ENCODE measurements at regions not wholly inside any gene's neighbourhood (a gene's known extent, or its start where the extent isn't known, plus 50 kb on each side); places are given as distances from the start of the nearest gene placed in this dataset.
A peak's percentile ranks its signal among the peaks of the same experiment; 100 is the strongest.

DNA sequence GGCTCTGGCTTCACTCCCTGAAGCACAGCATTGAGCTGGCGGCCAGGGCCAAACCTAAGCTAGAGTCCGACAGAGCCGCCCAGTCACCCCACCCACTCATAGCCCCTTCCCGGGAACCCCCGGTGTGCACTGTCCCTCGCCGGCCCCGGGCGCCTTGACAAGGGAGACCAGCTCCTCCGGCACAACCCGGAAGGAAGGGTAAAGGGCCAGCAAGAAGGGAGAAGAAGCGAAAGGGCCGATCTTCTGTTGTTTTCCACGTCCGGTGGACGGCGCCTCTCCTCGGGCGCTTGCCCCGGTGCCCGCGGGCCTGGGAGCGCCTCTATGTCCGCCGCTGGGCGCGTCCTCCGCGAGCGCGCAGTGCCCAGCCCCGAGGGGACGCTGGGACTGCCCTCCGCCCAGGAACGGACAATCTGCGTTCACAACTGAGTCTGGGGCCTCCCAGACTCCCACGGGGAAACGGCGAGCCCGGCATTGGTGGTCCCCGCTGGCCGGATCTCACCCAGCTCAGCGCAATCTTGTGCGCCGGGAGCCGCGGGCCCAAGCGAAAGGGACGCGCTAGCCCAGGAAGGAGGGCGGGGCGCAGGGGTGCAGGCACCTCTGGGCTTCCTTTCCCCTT lies 172.5 kb upstream of the MIR17HG start:
- DNase-seq: no peak

DNA sequence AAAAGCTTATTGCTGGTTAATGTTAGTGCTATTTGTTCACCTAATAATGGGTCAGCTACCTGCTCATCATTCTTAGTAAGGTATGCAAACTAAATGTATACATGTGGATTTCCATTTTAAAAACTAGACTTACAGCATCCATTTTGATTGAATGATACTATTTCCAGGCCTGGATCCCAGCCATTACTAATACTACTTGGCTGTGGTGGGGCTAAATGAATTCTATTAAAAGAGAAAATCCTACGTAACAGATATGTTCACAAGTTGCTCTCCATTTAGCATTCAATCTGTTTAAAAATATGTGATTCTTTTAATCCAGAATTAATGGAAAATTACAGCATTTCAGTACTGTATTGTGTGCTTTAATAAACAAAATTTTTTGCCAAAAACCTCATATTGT lies 169.4 kb upstream of the MIR17HG start:
- DNase-seq: no peak

DNA sequence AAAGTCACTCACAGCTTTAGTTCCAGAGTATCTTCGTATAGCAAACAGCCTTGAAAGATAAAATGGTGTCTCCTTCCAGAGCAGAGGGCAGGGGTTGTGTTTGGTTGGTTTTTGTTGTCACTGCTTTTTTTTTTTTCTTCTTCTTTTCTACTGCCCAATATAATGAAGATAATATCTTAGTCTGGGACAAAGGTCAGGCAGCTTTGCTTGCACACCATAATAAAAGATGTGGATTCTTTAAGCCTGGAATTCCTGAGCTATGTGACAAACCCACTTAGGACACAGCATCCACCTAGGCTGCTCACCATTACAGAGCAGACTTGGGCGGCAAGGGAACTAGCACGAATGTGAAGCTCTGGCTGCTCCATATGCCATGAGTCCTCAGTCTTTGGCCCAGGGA lies 165.6 kb upstream of the MIR17HG start:
- no peak for DNase-seq

DNA sequence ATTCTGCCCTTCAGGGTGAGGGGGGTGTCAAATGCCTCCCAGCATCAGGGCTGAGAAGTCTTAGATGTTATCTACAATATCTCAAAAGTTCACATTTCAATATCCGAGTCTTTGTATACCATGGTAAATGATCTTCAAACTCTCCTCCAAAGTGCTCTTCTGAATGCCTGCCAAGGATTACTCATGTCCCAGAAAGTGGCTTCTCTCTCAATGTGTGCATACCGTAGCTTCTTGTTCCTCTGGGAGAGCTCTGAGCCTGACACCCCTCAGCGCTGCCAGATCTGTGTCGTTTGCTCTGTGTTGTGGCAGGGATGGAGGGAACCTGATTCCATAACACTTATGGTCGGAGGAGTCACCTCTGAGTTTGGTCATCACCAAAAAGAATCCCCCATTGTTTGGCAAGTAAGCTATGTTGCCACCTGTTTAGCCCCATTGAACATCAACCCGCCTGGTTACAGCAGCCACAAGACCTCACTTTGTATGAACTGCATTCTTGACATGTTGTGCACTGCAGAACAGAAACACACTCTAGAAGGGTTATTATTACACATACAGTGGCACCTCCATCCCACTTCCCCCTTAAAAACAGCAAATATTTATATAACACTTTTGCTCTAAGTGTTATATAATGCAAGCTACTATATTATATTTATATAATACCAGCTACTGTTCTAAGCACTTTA lies 163.1 kb upstream of the MIR17HG start:
- peak in 1 of 2 experiments; percentile 2 for DNase-seq

DNA sequence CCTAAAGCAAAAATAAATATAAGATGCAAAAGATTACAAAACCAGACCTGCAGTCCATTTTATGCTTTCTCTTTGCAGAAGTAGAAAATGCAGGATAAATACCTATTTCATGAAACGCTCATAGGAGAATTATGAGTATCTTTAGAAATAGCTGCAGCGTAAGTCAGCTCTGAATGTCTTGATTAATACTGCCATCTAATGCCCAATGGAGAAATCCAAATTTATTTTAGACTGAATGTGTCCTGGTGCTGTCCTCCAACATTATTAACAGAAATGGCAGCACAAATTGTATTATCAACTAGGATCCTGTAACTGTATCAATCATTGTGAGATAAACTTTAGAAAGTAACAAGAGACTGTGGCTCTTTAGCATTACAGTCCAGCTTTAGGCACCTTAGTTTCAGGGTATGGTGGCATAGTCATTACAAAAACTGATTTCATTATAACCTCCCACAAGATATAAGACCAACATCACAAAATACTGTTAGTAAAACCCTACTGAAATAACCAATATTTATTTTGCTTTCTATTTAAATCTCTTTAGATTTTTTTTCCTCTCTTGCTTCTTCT lies 162.1 kb upstream of the MIR17HG start:
- DNase-seq: peak in 1 of 2 experiments; percentile 5

DNA sequence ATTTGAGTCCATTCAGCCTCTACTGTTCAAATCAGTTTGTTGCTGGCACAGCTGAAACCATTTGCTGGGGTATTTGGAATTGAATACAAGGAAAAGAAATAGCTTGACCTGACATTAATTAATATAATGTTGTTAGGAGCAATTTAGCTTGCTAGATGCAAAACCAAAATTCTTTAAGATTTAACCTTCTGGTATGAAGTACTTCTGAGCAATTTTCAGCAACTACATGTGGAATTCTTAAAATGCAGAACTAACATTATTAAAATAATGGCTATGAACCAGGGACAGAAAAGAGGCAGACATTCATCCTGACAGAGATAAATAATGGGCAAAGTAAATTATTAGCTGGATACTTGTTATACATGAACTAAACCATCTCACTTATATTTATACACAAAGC lies 160.0 kb upstream of the MIR17HG start:
- no peak for DNase-seq

DNA sequence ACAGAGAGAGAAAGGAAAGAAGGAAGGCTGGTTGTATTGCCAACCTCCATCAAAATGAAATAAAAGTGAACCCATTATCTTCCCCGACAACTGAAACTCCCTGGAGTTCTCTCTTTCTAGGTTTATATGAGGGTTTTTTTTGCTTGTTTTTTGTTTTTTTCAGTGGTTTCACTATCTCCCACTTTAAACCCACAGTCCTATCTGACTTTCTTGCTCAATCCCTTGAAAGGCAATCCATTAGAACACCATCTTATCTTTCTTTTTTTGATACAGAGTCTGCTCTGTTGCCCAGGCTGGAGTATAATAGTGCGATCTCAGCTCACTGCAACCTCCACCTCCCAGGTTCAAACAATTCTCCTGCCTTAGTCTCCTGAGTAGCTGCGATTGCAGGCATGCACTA lies 158.0 kb upstream of the MIR17HG start:
- no peak for DNase-seq

DNA sequence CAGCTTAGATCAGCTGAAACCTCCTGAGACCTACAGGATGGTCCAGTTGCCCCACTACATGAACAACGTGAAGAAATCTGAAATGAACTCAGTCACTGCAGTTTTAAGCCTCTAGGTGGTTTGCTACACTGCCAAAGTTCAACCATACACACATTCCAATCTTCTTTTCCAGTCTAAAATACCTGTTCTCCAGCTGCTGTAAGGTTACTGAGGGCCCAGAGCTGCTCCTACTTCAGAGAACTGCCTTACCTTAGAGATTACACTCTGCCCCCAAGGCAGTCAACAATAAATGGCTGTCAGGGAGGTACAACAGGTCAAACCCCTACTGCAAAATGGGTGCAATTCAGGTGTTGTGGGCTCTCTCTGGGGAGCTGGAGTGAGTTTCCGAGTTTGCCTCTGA lies 154.1 kb upstream of the MIR17HG start:
- DNase-seq: no peak

DNA sequence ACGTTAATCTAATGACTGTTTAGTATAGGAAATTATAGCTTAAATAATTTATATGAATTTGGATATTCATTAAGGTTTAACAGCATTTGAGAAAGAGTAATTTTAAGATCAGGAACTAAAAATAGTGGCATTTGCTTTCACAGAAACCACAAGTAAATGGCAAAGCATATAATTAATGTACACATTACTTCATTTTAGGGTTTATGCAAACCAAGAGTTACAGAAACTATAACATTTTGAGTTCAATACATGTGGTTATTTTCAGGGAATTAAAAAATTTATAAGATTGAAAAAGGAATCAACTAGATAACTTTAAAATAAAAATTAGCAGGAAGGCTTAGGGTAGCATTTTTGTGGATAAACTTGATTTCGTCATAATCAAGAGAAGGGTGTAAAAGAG lies 151.7 kb upstream of the MIR17HG start:
- DNase-seq: no peak

DNA sequence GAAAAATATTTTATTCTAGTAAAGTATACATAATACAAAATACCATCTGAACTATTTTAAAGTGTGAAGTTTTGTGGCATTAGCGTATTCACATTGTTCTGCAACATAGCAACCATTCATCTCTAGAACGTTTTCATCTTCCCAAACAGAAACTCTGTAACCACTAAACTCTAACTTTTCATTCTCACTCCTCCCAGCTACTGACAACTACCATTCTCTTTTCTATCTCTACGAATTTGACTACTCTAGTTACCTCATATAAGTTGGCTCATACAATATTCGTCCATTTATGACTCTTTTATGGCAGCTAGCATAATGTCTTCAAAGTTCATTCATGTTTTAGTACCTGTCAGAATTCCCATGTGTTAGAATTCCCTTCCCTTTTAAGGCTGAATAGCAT lies 150.5 kb upstream of the MIR17HG start:
- no peak for DNase-seq

DNA sequence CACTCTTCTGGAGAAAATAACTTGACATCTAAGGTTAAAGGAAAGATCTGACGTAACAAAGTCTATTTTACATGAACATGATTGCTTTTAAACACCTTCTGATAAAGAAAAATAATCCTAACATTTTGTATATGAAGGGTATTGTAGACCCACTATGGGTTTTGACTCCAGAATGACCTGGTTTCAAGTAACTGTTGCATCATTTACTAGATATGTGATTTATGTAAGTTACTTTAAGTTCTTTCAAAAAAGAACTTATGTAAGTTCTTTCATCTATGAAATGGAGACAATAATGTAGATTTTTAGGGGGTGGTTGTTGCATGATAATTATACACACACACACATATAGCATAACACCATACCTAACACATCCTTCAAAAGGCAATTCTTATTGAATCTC lies 147.6 kb upstream of the MIR17HG start:
- DNase-seq: no peak

DNA sequence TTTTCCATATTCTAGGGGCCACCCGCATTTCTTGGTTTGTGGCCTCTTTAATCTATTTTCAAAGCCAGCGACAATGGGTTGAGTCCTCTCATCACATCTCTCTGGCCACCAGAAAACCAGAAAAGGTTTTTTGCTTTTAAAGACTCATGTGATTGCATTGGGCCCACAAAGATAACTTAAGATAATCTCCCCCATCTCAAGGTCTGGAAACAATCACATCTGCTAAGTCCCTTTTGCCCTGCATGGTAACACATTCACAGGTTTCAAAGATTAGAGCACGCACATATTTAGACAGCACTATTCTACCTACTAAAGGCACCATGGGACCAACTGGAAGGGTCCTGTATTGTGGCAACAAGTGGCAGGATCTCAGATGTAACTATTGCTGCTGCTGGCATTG lies 147.0 kb upstream of the MIR17HG start:
- no peak for DNase-seq

DNA sequence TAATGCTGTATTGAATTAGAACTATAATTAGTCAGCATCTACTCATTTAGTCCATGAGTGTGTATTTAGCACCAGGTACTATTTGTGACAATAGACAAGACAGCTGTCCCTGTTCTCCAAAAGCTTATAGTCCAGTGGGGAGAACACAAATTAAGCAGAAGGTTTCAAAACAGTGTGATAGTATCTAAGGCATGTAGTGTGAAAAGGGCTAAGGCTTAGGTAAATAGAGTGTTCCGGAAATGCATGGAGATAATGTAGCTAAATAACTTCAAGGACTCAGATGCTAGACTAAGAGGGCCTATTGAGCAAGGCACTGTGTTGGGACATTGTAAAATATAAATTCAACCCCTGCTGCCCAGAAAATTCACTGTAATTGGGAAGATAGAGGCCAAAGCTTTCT lies 144.1 kb upstream of the MIR17HG start:
- DNase-seq: no peak

DNA sequence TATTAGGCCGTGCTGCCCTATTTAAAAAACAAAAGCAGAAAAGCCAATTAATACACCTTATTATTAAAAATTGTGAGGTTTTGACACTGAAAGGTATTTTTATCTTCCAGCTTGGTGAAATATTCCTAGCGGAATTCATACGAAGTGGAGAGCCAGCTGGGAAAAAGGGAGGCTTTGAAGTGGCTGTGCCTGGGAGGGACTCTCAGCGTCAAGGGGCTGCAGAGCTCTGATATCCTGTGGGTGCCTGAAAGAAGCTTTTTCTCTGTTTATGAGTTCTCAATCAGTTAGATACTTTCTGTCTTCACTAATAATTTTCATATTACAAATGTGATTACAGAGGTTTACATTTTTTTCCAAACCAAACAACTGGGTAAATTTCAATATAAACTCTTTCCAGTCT lies 140.2 kb upstream of the MIR17HG start:
- DNase-seq: no peak

DNA sequence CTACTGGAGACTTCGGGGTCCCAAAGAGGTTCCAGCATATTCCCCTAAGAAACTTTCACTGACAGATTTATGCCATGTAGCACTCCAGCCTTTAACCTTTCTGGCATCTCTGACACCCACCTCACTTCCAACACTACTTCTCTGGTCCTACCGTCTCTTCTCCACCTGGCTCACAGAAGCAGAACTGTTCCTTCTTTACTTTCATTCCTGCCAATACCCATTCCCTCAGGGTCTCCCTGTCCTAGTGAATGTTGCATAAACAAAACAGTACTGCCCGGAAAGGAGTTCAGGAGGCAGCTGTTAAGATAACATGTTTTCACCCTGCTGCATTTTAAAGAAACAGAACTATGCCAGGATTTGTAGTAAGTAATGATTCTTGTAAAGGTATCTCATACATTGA lies 136.0 kb upstream of the MIR17HG start:
- DNase-seq: no peak

DNA sequence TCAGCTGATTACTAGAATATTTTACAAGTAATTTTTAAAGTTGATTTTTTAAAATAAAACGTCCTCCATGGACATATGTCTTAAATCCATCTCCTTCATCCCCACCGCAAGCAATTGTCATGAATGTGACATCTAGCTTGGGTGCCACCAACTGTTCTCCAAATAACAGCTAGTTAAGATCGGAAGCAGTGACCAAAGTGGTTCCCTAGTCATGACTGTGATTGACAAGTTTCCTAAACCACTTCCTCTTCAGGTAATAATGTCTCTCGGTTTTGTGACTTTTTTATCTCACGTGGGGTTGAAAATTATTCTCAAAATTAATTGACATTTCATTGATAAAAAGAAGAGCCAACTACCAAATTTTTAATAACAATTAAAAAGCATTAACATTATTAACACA lies 135.3 kb upstream of the MIR17HG start:
- no peak for DNase-seq

DNA sequence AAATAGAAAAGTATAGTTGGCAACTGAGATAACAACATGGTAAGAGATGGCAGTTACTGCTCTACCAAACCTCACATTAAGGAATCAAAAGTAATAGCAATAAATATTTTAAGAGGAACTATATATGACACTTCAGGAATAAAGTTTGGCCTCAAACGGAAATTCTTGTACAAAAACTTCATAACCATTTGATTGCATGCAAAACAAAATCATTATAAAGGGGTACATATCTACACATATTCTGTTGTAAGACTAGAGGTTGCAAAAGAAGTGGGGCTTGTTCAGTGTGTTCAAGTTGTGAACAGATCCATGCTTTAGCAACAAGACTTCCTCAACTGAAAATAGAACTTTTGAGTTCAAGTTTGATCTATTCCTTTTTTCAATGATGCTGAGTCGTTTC lies 133.5 kb upstream of the MIR17HG start:
- no peak for DNase-seq

DNA sequence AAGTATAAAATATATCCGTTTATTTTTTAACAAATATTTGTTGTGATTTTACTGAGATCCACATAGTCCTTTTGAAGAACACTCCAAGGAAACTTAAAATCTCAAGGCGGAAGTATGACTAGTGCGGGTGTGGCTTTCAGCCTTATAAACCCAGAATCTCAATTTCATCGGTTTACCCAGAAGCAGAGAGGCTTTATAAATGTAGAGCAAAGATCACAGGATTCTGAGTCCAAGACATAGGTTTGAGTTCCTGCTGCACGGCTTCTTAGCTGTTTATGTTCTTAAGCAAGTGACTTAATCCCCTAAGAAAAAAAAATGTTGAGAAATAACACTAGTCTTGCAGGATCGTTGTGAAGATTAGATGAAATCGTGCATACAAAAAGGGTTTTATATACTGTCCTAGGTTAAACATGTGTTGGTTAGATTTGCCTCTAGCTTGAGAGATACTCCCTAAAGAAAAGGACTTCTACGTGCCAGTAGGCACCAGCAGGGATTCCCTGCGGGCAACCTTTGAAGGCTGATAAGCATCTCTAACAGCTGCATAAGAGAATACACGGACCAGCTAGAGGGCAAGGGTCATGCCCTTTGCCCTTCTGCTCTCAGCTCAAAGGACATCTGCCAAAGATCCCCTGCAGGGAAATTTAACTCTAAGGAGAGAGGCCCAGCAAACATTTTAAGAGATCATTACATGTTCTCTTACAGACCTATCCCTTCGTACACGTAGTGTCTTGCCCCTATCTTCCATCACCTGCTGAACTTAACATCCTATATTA lies 130.4 kb upstream of the MIR17HG start:
- DNase-seq: no peak

DNA sequence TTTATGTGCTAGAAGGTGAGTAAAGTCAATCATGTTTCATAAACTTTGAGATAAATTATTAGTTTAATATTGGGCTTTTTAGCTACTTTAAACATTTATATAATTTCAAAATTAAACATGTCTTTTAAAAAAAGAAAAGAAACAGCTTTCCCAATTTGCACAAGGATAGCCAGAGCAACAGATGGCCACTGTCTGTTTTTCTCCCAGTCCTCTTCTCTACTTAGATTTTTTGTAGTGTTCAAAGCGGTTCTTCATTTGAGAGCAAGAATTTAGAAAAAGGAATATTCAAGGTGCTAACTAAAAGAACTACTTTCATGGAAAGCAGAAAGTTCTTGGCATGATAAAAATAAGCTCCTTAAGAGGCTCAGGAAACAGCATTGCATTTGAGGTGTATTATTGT lies 128.3 kb upstream of the MIR17HG start:
- no peak for DNase-seq

DNA sequence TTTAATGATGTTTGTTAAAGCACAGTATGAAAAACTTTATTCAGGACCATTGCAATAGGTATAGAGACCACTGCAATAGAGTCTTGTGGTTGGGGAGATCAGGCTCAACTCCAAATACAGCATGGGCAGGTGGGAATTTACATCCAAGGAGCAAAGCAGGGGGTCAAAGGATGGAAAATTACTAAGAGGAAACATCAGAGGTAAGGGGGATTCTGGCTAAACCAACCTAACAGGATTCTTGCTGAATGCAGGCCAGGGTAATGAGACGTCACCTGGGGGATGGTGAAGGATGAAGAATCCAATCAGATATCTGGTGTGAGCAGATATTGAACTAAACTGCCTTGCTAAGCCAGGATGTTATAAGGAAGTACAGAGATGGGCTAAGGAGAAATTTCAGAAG lies 126.6 kb upstream of the MIR17HG start:
- no peak for DNase-seq

DNA sequence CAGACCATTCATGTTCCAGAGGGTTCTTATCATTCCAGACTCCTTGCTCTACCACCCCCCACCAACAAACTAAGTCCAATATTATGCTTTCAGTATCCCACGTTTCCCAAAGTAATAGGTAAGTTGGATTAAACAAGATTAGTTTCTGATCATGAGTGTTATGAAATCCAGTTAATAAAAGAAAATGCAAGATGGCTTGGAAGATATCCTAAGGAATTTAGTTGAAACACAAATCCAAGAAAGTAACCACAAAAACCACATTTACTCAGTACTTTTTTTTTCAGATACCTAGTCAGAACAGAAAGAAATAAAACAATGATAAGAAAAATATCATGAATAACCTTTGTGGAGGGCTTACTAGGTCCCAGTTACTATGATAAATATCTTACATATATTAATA lies 119.4 kb upstream of the MIR17HG start:
- no peak for DNase-seq

DNA sequence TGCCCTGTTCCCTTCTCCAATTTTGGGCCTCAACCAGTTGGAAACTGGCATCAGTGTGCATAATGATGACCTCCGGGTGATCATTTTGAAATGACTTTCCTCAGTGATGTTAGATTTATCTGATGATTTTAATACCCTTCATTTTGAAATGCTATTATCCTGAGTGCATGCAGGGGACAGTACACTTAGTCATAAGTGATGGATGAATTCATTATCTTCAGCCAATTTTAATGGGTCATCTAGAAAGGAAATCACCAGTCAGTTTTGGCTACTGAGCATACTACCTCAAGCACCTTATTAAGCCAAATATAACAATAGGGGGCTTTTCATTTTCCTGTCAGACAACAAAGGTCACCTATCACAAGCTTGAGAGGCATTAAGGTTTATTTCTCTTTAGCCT lies 118.5 kb upstream of the MIR17HG start:
- DNase-seq: no peak

DNA sequence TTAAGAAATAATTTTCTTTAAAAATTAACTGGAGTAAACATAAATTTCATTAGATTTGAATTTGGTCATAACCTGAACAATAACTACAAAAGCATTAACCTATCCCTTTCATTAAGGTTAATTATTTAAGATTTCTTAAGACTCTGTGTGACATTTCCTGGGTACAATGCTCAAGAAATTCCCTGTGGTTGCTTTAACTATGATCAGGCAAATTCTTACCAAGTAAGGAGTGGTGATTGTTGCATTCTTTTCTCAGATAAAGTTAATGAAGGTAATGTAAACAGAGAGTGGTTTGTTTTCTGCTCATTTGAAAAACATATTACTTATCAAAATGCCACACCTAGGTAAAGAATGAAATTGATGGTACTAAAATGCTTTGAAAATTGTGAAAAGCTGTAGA lies 114.8 kb upstream of the MIR17HG start:
- DNase-seq: no peak

DNA sequence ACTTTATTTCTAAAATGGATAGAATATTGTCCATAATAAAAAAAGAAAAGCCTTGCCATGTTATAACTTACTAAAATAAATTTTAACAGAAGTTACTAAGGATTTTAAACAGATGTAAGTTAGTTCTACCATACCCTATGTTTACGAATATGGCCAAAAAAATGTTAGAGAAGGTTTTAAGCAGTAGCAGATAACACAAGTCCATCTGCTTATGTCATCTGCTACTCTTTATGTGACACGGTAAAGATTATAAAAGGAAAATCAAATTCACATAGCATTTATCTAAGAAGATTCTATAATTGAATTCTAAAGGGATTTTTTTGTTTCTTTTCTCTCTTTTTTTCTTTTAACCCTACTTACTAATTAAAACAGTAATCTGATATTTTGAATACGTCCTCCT lies 114.2 kb upstream of the MIR17HG start:
- no peak for DNase-seq
